HG02759 (cell line): ENCODE measurements at regions not wholly inside any gene's neighbourhood (a gene's known extent, or its start where the extent isn't known, plus 50 kb on each side); places are given as distances from the start of the nearest gene placed in this dataset.

Experiments
- ATAC-seq: cut with Tn5 transposase; IDR thresholded peaks from one replicate; pipeline ENCODE4 v1.9.1; 2021; ENCODE audit warnings: mild to moderate bottlenecking, moderate library complexity; ENCODE audit not compliant: unreplicated experiment

- no peak for ATAC-seq
These were observed 281.6 kb downstream of the PRL start for GRCh38 chr6:22015216-22015615.

DNA sequence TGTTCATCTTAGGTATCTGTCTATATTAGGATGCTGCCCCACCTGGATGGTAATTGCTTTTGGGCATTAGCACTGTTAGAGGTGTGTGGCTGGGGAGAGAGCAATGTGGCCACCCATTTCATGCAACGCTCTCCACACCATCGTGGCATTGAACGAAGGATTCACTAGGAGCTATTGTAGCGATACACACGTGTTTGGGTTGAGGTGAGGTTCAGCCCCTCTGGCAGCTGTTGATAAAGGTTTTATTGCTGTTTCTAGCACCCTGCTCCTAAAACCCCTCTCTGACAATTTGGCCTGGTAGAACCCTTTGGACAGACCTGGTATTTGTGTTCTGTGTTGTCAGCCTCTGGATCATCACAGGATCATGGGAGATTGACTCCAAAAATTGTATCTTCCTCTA, 280.9 kb downstream of the PRL start:
- ATAC-seq: no peak

GRCh38 chr6:22017272-22017671, 279.6 kb downstream of the PRL start:
- no peak for ATAC-seq

GRCh38 chr6:22017766-22018165, 279.1 kb downstream of the PRL start:
- ATAC-seq: no peak

DNA sequence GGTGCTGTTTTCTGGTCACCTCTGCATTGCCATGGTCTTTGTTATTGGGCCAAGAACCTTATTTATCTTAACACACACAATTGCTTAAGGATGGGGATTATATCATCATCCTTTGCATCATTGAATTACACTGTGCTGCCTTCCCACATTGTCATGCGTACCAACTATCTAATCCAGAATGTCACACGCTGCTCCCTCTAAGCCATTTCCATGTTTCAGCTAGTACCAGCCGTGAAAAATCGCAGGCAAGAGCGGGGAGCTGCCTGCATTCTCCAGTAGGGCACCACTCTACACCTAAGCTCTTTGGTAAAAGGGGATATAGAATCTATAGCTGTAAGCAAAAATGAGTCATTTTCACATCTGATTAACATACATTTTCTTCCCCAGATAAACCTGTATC, 277.0 kb downstream of the PRL start:
- ATAC-seq: no peak

DNA sequence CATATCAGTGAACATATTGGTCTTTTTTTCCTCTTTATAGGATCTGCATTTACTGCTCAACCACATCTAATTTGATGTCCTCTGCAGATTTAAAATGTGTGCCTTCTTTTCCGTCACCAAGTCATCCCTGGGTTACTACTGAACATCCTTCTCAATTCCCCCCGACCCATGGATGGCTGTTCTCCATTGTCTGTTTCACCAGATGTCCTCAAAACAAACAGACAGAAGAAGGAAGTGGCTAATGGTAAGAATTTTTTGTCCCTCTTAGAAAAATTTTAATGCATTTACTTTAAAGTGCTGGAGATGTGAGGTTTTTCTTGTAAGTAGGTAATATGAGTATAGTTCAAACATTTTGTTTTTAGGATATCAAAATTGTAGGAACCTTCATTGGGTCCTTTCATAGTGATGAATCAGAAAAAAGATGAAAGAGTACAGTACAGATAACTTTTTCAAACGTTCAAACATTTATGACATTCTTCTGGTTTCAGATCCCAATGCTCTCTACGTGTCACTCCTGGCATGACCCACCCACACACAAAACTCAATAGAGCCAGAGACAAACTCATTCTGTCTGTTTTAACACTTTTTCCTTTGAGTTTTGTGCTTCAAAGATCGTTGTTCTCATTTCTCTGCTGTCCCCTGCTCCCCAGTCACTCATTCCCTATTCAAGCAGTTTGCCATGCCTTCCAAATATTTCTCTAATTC, 276.4 kb downstream of the PRL start:
- no peak for ATAC-seq

DNA sequence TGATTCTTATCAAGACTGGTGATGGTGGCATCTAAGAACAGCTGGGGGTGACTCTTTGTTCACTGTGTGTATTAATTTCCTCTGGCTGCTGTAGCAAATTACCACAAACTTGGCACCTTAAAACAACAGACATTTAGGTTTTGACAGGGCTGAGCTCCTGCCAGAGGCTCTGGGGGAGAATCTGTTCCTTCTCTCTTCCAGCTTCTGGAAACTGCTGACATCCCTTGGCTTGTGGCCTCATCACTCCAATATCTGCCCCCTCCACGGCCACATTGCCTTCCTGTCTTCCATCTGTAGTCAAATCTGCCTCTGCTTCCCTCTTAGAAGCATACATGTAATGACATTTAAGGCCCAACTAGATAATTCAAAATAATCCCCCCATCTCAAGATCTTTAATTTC, 274.9 kb downstream of the PRL start:
- ATAC-seq: no peak

DNA sequence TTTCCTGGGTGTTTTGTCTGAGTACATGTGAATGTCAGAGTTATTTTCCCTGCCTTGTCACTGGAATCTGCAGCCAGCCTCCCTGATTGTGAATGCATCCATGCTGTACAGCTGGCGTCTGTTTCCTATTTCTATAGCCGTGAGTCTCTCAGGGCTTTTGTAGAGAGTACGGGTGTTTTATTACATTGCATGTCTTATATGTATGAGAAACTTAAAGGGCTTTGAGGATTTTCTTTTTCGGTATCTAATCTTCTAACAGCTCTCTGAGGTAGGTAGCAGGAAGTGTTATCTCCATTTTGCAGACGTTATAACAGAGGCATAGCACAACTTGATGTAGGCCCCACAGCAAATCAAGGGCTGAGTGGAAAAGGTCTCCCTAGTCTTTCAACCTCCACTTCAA, 272.9 kb downstream of the PRL start:
- ATAC-seq: no peak

GRCh38 chr6:22024973-22025467, 271.8 kb downstream of the PRL start:
- ATAC-seq: peak; percentile 40

- ATAC-seq: peak; percentile 66
These were observed 271.2 kb downstream of the PRL start for GRCh38 chr6:22025468-22026163.

GRCh38 chr6:22026164-22026678, 270.6 kb downstream of the PRL start:
- no peak for ATAC-seq

DNA sequence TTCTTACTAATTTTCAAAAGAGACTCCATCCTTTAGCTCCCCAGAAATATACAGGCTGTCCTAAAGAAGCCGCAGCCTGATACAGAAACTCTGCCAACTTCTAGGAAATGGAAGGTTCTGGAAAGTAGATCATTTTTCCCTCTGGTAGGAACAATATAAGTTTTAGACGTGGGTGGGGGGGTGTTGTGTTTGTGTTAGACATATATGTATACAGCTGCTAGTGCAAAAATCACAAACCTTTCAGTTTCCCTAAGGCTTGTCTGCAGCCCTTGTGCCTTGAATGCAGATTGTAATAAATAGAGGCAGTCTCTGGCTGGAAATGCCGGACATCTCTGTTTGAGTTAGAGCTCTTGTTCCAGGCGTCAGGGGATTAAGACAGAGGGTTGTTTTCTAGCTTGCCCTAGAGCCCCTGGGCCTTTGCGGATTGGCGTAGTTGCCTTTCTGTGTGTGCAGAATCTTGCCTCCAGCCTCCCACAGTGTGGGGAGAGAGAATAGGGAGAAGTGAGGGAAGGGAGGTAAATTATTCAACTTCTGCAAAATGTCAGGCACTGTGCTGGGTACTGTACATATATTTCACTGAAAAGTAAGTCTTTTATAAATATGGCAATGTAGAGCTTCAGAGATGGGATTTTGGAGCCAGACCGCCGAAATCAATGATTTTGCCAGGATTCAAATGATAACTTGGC, 269.7 kb downstream of the PRL start:
- ATAC-seq: no peak

DNA sequence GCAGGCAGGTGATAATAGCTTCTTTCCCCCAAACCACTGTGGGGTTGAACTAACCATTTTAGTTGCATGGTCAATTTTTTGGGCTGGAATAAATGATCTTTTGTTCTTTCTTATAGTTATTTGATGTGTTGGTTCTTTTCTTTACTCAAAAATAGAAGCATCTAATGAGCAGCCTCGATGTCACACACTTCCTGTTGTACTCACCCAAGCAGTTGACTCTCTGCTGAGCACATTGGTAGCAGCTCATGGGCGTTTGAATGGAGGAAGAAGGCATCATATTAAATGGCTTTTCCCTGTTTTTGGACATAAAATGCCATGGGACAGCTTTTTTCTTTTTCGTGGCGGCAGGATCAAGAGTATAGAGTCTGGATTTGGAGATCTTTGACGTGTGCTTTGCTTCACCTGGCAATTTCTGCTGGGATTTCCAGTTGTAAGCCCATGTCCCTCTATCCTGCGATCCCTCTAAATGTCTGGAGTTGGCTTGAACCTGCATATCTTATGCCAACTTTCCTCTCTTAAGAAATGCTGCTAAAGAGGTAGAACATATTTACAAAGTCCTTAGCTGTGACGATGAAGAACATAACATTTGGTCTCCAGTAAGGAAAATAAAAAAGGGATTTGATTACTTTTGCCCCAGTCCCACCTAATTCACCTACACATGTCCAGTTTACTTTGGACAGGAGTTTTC, 268.3 kb downstream of the PRL start:
- ATAC-seq: no peak

DNA sequence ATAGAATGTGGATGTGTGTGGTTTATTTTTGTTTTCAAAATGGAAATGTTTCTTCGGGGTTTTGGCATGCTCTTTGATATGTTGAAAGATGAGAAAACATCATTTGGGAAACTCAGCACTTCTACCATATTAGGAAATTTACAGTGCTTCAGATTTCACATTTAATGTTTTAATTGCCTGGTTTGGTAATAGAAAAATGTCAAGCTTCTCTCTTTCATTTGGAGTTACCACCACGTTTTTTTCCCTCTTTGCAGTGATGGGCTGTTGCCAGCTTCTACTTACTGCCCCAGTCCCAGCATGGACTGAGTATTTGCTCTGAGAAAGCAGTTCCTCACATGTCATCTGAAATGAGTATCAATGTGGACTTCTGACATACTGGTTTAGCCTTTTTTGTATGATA, 267.7 kb downstream of the PRL start:
- no peak for ATAC-seq

DNA sequence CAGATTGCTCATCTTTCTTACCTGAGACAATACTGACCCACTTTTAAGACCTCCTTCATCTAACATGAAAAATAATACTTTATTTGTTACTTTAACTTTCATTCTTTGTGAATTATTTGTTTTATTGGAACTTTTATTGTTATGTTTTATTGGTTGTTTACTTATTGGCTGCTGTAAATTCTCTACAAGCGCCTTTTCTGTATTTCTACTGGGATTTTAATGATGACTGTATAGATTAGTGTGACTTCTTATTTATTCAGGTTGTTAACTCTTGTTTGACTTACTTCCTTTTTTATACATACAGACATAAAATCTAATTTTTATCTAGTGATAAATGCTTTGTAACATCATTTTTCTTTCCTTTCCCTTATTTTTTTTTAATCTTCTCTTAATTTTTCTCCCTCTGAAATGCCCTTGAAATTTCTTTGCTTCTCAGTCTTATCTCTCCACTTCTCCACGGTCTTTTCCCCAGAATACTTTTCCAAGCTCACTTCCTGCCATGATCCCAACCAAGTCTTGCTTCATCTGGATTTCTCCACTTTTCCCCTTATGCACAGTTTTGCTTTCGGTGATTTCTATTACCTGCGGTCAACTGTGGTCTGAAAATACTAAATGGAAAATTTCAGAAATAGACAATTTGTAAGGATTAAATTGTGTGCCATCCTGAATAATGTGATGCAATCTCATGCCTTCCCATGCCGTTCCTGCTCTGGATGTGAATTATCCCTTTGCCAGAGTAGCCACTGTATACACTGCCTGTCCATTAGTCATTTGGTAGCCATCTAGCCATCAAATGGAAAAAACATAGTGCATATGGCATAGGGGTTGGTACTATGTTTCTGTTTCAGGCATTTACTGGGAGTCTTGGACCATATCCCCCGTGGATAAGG, 265.9 kb downstream of the PRL start:
- ATAC-seq: no peak

DNA sequence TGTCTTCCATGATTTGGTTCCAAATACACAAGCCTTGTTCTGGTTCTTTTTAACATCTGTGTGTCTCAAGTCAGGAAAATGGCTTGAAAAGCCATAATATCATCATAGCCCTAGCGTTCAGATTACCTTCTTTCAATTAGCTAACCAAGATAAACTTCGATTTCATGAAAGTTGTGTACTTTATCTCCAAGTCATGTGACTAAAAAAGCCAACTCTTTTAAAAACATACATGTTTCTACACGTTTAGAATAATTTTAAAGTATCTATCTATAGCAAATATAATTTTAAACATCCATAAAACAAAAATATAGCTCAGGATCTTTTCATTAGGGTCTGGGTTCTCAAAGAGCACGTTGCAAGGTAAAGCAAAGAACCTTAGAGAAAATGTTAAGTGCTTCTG, 261.1 kb downstream of the PRL start:
- no peak for ATAC-seq

- peak; percentile 79 for ATAC-seq
These were observed 260.6 kb downstream of the PRL start for GRCh38 chr6:22036275-22036674.

- no peak for ATAC-seq
These were observed 260.1 kb downstream of the PRL start for GRCh38 chr6:22036699-22037098.

DNA sequence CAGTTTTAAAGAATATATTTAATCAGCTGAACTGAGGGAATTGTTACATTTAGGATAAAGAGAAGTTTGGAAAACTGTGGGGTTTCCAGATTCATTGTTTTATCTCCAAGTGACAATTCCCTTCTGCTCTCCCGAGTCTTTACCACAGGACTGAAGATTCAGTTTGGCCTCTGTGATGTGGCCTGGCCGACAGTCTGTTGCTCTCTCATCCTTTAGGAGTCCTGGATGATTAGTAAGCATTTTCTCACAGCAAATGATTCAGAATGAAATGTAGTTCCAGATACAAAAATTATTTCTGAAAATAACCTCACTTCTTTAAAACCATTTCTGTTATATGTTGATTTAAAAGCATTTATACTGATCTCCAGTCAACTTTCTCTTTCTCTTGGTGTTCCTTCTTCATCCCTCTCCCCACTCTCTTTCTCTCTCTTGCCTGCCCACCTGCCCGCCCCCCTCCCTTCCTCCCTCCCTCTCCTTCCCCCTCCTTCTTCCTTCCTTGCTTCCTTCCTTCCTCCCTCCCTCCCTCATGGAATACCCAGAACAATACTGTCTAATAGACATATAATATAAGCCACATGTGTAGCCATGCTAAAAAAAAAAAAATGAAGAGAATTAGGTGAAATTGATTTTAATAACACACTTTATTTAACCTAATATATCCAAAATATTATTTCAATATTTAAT, 254.9 kb downstream of the PRL start:
- ATAC-seq: no peak

DNA sequence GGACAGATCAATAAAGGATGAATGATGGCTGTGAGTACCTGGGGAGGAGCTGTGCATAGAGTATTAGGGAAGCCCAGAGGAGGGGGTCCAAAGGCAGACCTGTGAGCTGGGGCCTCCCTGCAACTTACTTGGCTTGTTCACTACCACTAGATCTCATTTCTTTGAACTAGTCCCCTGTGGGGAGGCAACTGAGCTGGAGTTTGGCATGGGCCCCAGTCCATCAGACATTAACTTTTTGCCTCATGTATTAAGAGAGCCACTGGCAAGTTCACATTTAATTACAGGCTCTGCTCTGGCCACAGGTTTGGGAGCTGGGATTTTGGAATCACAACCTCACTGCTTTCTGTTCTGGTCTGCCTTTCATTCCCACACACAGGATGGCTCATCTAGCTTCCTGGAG, 254.1 kb downstream of the PRL start:
- no peak for ATAC-seq
